GM10266 (cell line): ENCODE measurements at regions not wholly inside any gene's neighbourhood (a gene's known extent, or its start where the extent isn't known, plus 50 kb on each side); places are given as distances from the start of the nearest gene placed in this dataset.

Experiments used
- DNase-seq: peaks from one replicate; pipeline ENCODE4 v3.0.0; 2012; ENCODE audit errors: extremely low spot score
- CTCF ChIP-seq: IDR thresholded peaks from 2 replicates; pipeline ENCODE4 v1.5.1; 2012; ENCODE audit warnings: mild to moderate bottlenecking, low read depth; ENCODE audit not compliant: control insufficient read depth, insufficient read depth; ENCODE audit errors: missing control alignments

GRCh38 chr10:128476368-128476725 is 350.1 kb upstream of the MKI67 start:
- no peak for TF ChIP-seq CTCF

DNA sequence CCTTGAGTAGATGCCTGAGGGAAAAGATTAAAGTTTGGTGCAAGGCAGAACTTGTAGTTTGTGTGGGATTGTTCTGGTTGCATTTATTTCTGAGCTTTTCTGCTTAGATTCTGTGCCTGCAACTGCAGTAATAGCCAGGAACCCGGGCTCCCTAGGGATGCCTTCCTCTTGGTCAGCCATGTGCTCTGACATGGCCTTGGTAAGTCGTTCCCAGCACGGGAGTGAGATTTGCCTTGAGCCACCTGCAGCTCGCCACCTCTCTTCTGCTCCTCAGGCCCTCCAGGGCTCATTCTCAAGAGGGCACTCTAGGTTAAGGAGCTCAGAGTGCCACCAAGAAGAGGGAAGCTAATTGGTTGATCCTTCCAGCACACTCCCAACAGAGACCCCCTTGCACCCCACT is 350.6 kb upstream of the MKI67 start:
- no peak for DNase-seq
- no peak for TF ChIP-seq CTCF

More at GRCh38 chr10:128476368-128476725, 350.1 kb upstream of the MKI67 start:
- DNase-seq = no peak

- DNase-seq = no peak
- no peak for TF ChIP-seq CTCF
Observed at GRCh38 chr10:128480601-128481000, 354.4 kb upstream of the MKI67 start.

GRCh38 chr10:128481152-128481840 is 355.1 kb upstream of the MKI67 start:
- no peak for DNase-seq
- no peak for TF ChIP-seq CTCF

- TF ChIP-seq CTCF = no peak
Observed at GRCh38 chr10:128482052-128482451, 355.8 kb upstream of the MKI67 start.

DNA sequence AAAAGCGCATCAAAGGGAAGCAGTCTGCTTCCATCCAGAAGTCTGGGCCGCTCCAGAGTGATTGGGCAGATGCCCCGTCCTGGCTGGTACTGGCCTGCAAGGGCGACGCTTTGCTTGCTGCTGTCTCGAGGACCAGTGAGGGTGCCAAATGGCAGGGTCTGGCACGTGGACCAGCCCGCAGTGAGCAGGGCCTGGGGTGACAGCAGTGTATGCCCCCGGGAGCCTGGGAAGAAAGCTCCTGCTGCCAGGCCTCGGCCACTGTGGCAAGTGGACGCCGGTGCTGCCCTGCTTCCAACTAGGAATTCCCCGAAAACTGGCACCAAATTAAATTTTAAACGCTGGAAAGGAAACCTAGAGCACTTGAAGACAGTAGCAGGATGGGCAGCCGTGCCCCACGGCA is 357.0 kb upstream of the MKI67 start:
- TF ChIP-seq CTCF = no peak
- no peak for DNase-seq

More at GRCh38 chr10:128482052-128482451, 355.8 kb upstream of the MKI67 start:
- no peak for DNase-seq

GRCh38 chr10:128484041-128484440 is 357.8 kb upstream of the MKI67 start:
- no peak for DNase-seq
- no peak for TF ChIP-seq CTCF
